C1 segment of cervical spinal cord (tissue), 14 donors: ENCODE measurements at regions not wholly inside any gene's neighbourhood (a gene's known extent, or its start where the extent isn't known, plus 50 kb on each side); places are given as distances from the start of the nearest gene placed in this dataset.

Source experiments
- DNase-seq, 14 donors: peaks; one replicate each; lab custom pipeline; 2025; lab: John Stamatoyannopoulos, UW

GRCh38 chr7:69177461-69177861, 420.8 kb upstream of the AUTS2 start:
- DNase-seq: peak in 1 of 14 donors; percentile 19

DNA sequence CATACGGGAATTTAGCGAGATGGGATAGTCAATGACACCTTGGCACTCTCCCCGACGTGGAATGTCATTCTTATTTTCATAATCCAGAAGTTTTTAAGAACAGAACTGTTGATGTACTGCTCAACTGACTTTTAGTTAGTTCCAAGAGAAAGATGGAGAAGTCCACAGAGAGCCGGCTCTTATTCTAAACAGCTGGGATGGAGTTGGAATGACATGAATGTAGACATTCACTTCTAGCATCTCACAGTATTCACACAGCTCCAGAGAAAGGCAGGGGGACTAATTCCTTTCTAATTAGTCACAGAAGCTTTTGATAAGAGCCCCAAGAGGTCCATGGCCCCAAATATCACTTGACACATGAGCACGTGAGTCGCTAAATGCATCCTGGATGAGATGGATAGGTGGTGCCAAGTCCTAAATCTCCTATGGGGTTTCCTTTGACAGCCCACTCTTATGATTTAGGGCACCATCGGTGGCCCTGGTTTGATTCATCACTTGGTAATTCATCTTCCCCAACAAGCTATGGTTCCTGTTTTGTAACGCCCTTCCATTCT, 420.3 kb upstream of the AUTS2 start:
- DNase-seq: no peak

GRCh38 chr7:69180662-69181061, 417.6 kb upstream of the AUTS2 start:
- no peak for DNase-seq

DNA sequence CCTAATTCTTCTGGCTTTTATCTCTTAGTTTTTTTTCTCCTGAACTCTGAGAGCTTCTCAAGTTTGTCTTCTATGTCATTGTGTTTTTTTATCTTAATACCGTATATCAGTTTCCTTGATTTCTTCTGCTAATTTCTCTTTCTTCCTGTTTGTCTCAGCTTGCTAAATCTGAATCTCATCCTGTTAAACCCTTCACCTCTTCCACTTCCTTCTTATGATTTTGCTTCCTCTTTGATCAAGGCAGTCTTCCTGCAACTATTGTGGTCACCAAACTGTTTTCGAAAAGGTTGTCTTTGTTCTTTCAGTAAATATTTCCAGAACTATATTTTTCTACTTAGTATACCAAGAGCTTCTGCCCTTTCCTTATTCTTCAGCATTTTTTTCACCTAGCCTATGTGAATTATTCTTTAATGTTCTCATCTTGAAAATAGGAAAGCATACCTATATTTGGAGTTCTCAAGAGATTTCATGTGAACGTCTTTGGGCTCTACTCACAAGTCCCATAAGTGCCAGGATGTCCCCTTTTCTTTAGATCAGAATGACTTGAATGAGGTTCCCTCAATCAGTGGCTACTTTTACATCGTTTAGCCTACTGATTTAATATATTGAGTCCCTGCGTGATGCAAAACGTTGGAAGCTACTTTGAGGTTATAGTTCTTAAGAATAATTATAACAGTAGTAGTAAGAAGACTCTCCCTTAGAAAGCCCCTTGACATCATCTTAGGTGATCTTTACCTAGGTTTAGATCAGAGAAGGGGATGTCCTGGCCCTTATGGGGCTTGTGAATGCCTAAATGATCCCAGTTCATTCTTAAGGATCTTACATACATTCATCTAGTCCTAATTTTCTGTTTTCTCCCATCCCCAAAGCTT, 415.4 kb upstream of the AUTS2 start:
- DNase-seq: no peak

GRCh38 chr7:69184339-69184738, 413.9 kb upstream of the AUTS2 start:
- no peak for DNase-seq

DNA sequence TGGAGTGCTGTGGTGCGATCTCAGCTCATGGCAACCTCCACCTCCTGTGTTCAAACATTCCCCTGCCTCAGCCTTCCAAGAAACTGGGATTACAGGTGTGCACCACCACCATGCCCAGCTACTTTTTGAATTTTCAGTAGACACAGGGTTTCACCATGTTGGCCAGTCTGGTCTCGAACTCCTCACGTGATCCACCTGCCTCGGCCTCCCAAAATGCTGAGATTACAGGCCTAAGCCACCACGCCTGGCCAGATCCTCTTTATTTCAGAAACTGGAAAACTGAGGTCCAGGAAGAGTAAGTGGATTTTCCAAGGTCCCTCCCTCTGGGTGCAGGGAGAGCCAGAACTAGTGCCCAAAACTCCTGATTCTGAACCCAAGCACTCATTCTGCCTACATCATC, 413.1 kb upstream of the AUTS2 start:
- DNase-seq: no peak

DNA sequence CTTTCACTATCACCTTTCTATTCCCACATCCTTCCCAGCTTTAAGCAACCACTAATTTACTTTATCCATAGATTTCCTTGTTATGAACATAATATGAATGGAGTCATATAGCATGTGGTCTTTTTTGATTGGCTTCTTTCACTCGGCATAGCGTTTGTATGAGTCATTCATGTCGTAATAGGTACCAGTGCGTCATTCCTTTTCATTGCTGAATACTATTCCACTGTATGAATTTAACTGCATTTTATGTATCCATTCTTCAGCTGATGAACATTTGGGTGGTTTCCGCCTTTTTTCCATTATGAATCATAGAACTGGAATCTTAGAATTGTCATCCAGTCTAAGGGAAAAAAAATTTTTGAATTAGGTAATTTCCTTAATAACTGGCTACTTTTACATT, 411.3 kb upstream of the AUTS2 start:
- no peak for DNase-seq

DNA sequence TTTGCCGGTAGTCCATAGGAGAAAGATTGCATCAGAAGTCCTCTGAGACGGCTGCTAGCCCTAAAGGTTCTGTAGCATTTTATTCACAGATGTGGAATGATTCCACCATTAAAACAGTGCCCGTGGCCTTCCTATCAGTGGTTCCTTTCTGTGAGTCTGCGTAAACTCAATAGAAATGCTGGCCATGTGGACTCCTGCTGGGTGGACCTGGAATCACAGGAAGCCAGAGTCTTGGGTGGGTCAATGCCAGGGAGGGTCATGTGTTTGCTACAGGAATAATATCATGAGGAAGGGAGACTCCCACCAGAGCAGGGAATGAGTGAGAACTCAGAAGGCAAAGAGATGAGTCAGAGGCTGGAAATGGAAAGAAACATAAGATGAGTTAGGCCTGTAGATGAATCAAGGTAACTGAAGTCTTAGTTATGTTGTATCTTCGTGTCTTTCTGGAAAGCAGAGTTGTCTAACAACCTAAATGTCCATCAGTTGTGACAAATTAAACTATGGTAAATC, 410.4 kb upstream of the AUTS2 start:
- DNase-seq: no peak

DNA sequence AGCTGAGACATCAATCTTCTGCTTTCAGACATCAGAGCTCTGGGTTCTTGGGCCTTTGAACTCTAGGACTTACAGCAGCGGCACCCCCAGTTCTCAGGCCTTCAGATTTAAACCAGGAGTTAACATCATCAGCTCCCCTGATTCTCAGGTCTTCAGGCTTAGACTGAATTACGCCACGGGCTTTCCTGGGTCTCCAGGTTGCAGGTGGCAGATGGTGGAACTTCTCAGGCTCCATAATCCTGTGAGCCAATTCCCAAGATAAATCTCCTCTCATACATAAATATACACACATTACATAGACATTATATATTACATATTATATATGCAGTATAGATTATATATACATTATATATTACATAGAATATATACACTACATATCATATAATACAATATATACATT, 408.9 kb upstream of the AUTS2 start:
- no peak for DNase-seq

- no peak for DNase-seq
Observed at GRCh38 chr7:69190025-69190424, 408.2 kb upstream of the AUTS2 start.

DNA sequence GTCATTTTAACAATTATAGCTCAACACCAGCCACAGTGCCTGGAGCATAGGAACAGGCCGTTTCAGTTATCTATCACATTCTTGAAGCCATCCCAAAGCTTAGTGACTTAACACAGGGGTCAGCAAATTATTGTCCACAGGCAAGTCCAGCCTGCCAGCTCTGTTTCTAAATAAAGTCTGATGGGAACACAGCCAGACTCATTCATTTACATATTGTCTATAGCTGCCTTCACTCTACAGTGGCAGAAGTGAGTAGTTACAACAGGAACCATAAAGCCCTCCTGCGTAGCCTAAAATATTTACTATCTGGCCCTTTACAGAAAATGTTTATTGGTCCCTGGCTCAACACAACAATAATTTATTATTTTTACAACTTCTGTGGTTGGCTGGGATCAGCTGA, 407.5 kb upstream of the AUTS2 start:
- DNase-seq: no peak

- DNase-seq: no peak
Observed at GRCh38 chr7:69192134-69192533, 406.1 kb upstream of the AUTS2 start.

DNA sequence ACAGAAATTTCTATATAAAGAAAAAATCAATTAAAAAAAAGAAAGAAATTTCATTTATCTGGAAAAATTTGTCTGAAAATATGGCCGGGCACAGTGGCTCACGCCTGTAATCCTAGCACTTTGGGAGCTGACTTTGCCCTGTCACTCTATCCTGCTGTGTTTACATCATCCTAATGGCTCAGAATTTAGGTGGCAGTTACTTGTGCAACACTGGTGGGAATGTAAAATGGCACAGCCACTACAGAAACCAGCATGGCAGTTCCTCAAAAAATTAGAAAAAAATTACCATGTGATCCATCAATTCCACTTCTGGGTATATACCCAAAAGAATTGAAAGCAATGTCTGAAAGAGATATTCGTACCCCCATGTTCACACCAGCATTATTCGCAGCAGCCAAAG, 405.2 kb upstream of the AUTS2 start:
- no peak for DNase-seq

DNA sequence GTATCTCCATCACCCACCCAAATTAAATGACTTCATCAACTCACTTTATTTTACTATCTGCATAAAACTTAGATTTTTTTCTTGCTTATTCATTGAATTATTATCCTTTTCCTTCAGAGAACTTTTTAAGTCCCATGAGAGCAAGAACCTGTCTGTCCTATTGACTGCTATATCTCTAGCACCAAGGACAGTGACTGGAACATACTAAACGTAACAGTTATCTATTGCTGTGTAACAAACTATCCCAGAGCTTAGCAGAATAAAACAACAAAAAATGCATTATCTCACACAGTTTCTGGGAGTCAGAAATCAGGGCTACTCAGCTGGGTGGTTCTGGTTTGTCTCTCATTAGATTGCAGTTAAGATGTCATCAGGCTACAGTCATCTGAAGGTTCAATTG, 401.7 kb upstream of the AUTS2 start:
- no peak for DNase-seq

GRCh38 chr7:69198250-69198649, 400.0 kb upstream of the AUTS2 start:
- no peak for DNase-seq

DNA sequence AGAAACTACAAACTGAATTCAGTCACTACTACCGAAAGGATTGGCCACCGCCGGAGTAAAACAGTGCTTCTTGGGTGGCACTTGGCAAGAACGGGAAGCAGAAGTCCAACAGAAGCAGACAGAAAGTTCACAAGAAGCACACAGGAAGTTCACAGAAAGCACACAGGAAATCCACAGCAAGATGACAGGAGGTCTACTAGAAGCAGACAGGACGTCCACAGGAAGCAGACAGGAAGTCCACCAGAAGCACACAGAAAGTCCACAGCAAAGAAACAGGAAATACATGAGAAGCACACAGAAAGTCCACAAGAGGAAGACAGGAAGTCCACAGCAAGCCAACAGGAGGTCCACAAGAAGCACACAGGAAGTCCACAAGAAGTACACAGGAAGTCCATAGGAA, 399.2 kb upstream of the AUTS2 start:
- no peak for DNase-seq

- no peak for DNase-seq
Observed at GRCh38 chr7:69199661-69200060, 398.6 kb upstream of the AUTS2 start.

- DNase-seq: no peak
Observed at GRCh38 chr7:69203871-69204270, 394.4 kb upstream of the AUTS2 start.

DNA sequence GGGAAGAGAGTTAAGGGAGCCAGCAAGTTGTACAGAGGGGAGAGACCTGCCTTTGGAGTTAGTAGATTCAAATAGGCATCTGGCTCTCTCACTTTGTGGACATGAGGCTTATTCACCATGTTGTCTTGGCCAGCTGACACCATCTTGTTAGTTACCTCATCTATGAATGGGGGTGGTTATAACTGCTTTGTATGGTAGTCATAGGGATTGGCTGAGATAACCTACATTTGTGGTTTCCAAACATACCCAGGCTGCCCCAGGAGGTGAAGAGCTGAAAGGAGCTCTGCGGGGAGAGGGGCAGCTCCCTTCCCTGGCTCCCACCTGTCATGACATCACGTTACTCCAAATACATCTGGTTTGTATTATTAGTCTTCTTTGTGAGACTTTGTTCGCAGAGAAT, 393.3 kb upstream of the AUTS2 start:
- no peak for DNase-seq

- no peak for DNase-seq
Observed at GRCh38 chr7:69205581-69205980, 392.7 kb upstream of the AUTS2 start.

GRCh38 chr7:69208276-69208675, 390.0 kb upstream of the AUTS2 start:
- DNase-seq: no peak

- no peak for DNase-seq
Observed at GRCh38 chr7:69208848-69209247, 389.4 kb upstream of the AUTS2 start.

- DNase-seq: no peak
Observed at GRCh38 chr7:69211336-69211735, 386.9 kb upstream of the AUTS2 start.
